HG02981 (cell line): ENCODE measurements at regions not wholly inside any gene's neighbourhood (a gene's known extent, or its start where the extent isn't known, plus 50 kb on each side); places are given as distances from the start of the nearest gene placed in this dataset.
"Not testable (repeated sequence)": the region's sequence is repeated elsewhere in the genome, so short reads cannot be mapped to it uniquely, and the experiment has no call there.

Source experiments
- ATAC-seq: cut with Tn5 transposase; IDR thresholded peaks from one replicate; pipeline ENCODE4 v1.9.1; 2021; ENCODE audit warnings: mild to moderate bottlenecking, moderate library complexity; ENCODE audit not compliant: unreplicated experiment

DNA sequence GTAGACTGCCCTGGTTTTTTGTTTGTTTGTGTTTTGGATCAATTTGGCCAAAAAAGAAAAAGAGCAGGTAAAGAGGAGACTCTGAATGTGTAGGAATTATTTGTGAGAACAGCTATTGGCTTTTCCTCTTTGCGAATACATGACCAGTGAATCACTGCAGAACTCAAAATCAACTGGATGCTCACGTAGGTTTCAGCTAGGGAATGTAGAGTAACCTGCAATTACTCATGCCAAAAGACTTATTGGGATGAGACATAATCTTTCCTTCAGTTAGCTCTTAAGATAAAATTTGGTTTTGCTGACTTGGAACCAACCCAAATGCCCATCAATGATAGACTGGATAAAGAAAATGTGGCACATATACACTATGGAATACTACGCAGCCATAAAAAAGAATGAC, 348.0 kb downstream of the NPR3 start:
- ATAC-seq = no peak

DNA sequence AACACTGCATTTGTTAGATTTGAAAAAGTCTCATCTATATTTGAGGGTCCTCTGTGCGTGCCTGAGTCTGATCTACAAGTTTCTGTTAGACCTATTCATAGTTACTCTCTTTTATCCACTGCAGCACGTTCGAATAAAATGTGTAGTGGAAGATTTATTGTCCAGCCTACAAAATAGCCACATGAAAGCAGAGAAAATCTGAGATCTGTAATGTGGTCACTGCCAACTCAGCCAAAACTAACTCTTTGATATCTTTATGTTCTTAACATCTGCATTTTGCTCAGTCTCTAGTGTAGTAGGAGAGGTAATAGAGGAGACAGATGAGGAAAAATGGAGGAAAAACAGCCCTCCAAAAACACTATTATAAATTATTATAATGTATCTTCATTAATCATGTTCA, 354.0 kb downstream of the NPR3 start:
- ATAC-seq = no peak

DNA sequence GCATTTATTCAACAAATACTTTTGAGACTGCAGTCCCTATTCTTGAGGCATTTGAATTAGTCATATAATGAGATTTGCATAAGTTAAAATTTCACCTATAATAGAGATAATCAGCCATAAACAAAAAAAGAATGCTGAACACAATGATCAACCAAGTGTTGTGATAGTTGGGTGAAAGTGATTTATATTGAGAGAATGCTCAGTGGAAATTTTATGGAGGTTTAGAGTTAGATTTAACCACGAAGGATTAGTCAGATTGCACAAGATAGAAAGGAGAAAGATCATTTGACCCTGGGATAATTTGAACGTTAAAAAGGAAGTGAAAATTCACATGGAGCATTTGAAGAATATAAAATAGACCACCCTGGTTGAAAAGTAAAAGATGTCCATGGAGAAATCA, 356.2 kb downstream of the NPR3 start:
- ATAC-seq = no peak

DNA sequence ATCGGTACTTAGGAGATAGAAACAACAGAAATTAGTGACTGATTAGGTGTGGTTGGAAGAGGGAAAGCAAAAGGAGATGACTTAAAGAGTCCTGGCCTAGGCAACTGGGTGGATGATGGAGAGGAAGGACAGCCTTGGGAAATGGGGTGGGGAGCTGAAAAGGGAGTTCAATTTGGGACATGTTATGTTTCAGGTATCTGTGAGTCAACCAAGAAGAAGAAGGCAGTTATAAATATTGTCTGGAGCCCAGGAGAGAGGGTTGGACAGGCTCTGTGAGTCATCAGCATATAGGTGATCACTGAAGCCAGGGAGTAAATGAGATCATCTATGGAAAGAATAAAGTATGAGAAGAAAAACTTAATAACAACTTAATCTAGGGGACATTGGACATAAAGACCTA, 357.7 kb downstream of the NPR3 start:
- ATAC-seq = no peak

DNA sequence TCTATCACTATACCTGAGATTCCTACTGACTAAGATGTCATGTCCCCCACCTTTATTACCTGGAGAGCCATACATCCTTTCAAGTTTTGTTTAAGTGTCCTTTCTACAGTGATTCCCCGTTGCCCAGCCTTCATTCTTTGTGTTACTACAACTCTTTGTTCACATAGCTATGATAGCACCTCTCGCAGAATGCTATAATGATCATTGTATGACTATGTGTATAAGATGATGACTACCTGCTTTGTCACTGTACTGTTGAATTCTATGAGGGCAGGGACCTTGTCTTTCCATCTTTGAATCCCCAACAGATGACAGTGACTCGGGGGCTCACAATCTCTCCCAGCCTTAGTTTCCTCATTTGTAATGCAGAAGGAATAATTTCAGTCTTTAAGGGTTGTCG, 361.2 kb downstream of the NPR3 start:
- ATAC-seq = no peak

DNA sequence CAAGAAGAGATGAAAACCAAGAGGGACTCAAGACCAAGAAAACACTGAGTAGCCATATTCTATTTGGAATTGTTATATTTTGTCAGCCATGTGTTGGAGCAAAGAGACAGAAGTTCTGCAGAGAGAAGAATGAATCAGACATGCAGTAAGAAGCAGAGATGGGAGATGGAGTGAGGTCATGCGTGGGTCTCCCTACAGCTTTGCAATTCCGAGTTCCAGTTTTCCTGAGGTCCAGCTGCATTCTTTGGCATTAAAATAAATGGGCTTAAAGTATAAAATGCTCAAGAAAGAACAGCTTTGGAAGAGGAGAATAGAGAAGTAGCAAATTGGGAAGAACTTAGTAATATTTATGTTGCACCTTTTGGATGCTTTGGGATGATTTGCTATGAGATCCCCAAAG, 361.6 kb downstream of the NPR3 start:
- ATAC-seq = no peak

DNA sequence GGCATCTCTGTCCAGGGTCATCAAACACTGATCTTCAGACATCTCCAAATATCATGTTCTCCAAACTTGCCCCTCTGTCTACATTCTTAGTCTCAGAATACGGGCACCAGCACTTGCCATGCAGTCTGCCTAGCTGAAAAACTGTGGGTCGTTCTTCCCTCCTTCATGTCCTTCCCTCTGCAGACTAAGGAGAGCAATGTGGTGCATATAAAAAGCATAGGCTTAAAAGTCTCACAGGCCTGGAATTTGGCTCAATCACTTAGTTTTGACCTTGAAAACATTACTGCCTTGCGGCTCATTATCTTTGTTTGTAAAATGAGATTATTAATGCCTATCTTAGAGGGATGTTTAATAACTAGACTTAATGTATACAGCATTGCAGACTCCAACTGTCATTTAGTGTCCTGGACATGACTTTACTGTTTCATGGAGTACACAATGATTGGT, 362.8 kb downstream of the NPR3 start:
- ATAC-seq = no peak

DNA sequence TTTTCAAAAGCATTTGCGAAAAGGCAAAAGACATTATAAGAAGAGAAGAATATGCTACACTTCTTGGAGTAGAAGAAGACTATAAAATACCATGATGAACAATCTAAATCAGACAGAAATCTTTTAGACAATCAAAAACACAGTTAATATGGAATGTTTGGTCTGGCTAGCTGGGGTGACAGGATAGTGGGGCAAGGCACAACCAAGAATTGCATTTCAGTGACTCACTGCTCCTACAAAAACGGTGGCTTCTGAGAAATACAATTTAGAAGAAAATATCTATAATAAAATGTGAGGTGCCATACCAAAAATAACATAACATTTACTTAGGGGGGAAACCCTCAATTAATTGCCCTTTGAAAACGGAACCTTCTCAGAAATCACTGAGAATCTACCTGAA, 363.4 kb downstream of the NPR3 start:
- ATAC-seq = no peak

DNA sequence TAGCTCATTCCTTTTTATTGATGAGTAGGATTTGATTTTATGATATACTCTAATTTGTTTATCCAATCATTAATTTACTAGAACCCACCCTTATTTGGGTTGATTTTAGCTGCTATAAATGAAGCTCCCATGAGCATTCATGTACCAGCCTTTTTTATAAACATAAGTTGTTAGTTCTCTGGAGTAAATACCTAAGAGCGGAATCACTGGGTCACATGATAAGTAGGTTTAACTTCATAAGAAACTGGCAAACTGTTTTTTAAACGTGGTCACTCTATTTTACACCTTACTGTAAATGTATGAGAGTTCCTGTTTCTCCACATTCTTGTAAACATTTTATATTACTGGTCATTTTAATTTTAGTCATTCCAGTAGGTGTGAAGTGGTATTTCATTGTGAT, 364.6 kb downstream of the NPR3 start:
- ATAC-seq = no peak

DNA sequence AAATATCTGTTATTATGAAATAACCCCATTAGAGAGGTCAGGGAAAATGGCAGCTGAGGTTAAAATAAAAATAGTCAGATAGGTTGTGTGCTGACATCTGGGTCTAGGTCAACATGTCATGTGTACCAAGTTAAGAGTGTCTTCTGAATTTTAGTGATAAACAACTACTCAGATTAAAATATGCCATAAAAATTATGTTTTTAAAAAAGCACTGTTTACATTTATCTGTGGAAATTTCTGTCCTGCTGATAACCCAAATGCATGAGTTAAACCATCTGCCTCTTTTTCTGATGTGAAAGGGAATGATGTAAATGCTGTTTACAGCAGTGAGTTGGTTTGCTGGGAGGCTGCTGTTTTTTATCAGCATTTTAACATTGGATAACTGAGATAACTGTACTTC, 361.2 kb upstream of the TARS1 start:
- ATAC-seq = no peak

DNA sequence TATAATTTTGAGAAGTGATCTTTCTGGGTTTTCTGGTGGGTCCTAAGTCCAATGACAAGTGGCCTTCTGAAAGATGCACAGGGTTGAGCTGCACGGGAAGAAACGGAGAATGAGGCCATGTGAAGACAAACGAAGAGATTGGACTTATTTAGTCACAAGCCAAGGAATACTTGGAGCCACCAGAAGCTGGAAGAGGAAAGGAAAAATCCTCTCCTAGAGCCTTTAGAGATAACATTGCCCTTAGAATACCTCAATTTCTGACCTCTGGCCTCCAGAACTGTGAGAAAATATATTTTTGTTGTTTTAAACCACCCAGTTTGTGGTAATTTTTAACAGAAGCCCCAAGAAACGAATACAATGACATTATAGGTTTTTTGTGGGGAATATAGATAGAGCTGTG, 360.5 kb upstream of the TARS1 start:
- no peak for ATAC-seq

DNA sequence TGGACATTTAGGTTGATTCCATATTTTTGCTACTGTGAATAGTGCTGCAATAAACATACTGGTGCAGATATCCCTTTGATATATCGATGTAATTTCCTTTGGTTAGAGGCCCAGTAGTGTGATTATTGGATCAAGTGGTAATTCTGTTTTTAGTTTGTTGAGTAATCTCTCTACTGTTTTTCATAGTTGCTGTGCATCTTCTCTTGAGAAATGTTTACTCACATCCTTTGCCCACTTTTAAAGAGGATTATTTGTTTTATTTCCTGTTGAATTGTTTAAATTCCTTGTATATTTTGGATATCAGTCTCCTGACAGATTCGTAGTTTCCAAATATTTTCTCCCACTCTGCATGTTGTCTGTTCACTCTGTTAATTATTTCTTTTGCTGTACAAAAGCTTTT, 352.6 kb upstream of the TARS1 start:
- no peak for ATAC-seq

DNA sequence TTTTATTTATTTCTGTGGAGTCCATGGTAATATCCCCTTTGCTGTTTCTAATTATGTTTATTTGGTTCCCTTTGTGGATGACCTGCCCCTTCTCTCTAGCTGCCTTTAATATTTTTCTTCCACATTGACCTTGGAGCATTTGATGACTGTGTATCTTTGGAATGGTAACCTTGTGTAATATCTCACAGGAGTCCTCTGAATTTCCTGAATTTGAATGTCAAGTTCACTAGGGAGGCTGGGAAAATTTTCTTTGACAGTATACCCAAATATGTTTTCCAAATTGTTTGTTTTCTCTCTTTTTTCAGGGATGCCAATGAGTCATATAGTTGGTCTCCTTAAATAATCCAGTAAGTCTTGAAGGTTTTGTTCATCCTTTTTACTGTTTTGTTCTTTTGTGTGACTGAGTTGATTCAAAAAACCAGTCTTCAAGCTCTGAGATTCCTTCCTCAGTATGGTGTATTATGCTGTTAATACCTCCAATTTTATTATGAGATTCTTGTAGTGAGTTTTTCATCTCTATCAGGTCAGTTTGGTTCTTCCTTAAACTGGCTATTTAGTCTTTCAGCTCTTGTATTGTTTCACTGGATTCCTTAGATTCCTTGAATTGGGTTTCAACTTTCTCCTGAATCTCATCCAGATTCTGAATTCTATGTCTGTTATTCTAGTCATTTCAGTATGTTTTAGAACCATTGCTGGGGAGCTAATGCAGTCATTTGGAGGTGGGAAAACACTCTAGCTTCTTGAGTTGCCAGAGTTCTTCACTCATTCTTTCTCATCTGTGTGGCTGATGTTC, 349.0 kb upstream of the TARS1 start:
- no peak for ATAC-seq

DNA sequence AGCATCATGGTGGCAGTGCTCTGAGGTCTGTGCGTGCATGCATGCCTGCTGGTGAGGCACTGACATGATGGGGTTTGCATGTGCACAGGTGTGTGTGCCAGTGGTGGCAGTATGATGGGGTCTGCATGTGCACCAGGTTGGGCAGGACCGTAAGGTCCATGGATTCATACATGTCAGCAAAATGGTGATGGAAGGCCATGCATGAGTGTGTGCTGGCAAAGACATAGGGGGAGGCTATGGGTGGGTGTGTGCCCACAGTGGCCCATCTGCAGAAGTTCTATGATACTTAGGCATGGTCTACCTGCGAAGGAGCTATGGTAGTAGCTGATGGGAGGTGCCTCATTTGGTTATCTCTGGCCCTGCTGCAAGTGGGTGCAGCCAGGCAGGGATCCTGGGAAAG, 348.0 kb upstream of the TARS1 start:
- no peak for ATAC-seq

DNA sequence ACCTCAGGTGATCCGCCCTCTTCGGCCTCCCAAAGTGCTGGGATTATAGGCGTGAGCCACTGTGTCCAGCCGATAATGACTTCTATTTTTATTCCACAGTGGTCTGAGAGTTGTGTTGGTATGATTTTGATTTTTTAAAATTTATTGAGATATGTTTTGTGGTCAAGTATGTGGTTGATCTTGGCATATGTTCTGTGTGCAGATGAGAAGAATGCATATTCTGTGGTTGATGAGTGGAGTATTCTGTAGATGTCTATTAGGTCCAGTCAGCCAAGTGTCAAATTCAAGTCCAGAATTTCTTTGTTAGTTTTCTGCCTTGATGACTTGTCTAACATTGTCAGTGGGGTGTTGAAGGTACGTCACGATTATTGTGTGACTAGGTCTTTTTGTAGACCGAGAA, 338.2 kb upstream of the TARS1 start:
- ATAC-seq = no peak

DNA sequence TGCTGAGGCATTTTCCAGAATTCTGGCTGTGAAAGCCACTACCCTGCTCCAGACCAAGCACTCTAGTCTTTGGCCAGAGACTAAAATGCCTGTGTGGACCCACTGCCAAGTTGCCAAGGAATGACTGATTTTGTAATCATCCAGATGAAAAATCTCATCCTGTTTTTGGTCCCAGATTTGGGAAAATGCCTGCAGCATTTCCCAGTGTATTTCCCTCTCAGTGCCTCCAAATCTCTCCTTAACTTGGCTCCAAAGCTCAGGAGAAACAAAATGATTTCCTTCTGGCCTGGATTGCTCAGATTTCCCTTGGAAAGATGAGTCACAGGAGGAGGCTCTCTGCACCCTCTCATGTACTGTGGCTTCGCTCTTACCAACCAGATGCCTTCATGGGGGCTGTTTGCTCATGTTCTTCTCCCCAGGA, 335.2 kb upstream of the TARS1 start:
- ATAC-seq = no peak

DNA sequence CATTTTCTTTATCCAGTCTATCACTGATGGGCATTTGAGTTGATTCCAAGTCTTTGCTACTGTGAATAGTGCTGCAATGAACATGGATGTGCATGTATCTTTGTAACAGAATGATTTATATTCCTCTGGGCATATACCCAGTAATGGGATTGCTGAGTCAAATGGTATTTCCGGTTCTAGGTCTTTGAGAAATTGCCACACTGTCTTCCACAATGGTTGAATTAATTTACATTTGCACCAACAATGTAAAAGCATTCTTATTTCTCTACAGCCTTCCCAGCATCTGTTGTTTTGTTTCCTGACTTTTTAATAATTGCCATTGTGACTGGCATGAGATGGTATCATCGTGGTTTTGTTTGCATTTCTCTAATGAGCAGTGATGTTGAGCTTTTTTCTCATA, 330.3 kb upstream of the TARS1 start:
- not testable (repeated sequence) for ATAC-seq

DNA sequence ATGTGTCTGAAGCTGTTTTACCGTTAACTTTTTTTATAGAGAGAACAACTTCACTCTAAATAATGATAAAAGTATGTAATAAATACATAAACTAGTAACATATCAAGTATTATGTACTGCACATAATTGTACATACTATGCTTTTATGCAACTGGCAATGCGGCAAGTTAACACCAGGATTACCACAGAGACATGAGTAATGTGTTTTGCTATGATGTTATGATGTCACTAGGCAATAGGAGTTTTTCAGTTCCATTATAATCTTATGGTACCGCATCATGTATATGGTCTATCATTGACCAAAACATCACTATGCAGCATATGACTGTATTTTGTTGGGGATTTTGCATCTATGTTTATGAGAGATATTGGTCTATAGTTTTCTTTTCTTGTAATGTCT, 326.4 kb upstream of the TARS1 start:
- ATAC-seq = no peak

DNA sequence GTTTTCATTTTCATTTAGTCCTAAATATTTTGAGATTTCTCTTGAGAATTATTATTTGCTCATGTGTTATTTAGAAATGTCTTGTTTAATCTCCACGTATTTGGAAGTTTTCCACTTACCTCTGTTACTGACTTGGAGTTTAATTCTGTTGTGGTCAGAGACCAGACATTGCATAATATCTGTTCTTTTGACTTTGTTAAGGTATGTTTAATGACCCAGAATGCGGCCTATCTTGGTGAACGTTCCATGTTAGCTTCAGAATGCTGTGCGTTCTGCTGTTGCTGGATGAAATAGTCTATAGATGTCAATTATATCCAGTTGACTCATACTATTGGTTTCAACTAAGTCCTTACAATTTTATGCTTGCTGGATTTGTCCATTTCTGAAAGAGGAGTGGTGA, 325.3 kb upstream of the TARS1 start:
- ATAC-seq = no peak

DNA sequence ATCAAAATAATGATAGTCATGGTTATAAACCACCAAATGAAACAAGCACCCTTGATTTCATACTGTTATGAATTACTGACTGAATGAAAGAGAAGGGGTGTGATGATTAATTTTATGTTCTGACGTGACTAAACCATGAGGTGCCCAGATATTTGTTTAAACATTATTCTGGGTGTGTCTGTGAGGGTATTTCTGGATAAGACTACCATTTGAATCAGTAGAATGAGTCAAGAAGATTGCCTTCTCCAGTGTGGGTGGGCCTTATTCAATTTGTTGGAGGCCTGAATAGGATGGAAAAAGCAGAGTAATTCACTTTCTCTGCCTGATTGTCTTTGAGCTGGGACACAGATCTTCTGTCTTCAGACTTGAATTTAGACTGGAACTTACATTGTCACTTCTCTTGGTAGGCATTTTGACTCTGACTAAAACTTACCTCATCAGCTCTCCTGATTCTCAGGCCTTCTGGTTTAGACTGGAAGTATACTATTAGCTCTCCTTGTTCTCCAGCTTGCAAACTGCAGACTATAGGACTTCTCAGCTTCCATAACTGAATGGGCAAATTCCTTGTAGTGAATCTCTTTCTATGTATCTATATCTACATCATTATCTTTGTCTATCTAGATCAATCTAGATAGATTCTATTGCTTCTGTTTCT, 321.9 kb upstream of the TARS1 start:
- ATAC-seq = no peak

DNA sequence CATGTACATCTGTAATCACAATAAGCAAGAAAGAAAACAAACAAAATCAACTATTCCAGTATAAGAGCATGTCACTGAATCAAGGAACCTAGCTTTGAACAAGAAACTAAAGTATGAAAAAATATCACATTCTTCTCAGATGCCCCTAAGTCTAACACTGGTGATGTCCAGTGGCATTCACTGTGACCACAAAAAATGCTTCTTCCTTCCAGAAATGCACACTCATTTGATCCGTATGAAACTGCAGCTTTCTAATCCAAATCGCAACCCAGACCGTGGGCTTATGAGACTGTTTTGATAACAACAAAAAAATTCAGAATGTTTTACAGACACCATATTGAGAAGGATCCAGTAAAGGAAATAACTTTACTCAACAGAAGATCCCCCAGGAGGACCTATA, 320.1 kb upstream of the TARS1 start:
- no peak for ATAC-seq

DNA sequence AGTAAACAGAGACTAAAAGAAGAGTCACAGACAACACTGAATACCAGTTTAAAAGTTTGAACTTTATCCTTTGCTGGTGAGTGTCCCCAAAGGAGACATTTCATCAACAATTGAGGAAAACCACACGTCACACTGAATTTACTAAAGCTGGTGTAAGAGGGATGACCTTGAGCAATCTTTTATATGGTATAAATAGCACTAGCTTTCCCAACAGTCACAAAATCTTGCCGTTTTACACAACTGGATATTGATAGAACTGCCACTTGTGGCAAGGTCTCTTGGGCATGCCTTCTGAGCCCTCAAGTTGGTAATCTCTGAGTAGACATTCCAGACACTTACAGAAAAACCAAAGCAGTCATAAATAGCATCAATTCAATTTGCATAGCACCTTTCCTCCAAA, 311.5 kb upstream of the TARS1 start:
- no peak for ATAC-seq

DNA sequence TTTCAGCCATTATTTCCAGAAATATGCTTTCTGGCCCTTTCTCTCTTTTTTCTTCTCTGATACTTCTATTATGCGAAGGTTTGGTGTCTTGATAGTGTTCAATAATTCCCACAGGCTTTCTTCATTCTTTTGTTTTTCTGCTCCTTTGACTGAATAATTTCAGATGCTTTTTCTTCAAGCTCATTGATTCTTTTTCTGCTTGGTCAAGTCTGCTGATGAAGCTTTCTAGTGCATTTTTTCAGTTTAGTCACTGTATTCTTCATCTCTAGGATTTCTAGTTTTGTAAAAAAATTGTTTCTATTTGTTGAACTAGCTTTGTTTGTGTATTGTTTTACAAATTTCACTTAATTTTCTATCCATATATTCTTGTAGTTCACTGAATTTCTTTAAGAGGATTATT, 304.0 kb upstream of the TARS1 start:
- ATAC-seq = no peak
